GM12875 (cell line): ENCODE measurements at regions not wholly inside any gene's neighbourhood (a gene's known extent, or its start where the extent isn't known, plus 50 kb on each side); places are given as distances from the start of the nearest gene placed in this dataset.

Experiments
- H3K4me3 ChIP-seq: one replicate; pipeline ENCODE4 v1.5.1; 2011; ENCODE audit warnings: low read depth, low read length, control low read depth
- TF ChIP-seq, protein P1 (sequence below): IDR thresholded peaks from 2 replicates; pipeline ENCODE4 v1.5.1; 2011; ENCODE audit warnings: low read depth, mild to moderate bottlenecking, control low read depth, inconsistent platforms, low read length, moderate library complexity, borderline replicate concordance; ENCODE audit not compliant: insufficient read depth

- H3K4me3 ChIP-seq: no peak overlapping the region
- TF ChIP-seq, protein P1, sequence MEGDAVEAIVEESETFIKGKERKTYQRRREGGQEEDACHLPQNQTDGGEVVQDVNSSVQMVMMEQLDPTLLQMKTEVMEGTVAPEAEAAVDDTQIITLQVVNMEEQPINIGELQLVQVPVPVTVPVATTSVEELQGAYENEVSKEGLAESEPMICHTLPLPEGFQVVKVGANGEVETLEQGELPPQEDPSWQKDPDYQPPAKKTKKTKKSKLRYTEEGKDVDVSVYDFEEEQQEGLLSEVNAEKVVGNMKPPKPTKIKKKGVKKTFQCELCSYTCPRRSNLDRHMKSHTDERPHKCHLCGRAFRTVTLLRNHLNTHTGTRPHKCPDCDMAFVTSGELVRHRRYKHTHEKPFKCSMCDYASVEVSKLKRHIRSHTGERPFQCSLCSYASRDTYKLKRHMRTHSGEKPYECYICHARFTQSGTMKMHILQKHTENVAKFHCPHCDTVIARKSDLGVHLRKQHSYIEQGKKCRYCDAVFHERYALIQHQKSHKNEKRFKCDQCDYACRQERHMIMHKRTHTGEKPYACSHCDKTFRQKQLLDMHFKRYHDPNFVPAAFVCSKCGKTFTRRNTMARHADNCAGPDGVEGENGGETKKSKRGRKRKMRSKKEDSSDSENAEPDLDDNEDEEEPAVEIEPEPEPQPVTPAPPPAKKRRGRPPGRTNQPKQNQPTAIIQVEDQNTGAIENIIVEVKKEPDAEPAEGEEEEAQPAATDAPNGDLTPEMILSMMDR: no peak
These were observed 188.9 kb upstream of the CDIN1 start for GRCh38 chr15:36390491-36390890.

GRCh38 chr15:36392676-36393266, 186.7 kb upstream of the CDIN1 start:
- H3K4me3 ChIP-seq: no peak overlapping the region
- TF ChIP-seq, protein P1: no peak

GRCh38 chr15:36398212-36398611, 181.2 kb upstream of the CDIN1 start:
- no peak overlapping the region for H3K4me3 ChIP-seq
- TF ChIP-seq, protein P1: no peak

- TF ChIP-seq, protein P1: no peak
- H3K4me3 ChIP-seq: no peak overlapping the region
These were observed 180.2 kb upstream of the CDIN1 start for GRCh38 chr15:36399276-36399675.

DNA sequence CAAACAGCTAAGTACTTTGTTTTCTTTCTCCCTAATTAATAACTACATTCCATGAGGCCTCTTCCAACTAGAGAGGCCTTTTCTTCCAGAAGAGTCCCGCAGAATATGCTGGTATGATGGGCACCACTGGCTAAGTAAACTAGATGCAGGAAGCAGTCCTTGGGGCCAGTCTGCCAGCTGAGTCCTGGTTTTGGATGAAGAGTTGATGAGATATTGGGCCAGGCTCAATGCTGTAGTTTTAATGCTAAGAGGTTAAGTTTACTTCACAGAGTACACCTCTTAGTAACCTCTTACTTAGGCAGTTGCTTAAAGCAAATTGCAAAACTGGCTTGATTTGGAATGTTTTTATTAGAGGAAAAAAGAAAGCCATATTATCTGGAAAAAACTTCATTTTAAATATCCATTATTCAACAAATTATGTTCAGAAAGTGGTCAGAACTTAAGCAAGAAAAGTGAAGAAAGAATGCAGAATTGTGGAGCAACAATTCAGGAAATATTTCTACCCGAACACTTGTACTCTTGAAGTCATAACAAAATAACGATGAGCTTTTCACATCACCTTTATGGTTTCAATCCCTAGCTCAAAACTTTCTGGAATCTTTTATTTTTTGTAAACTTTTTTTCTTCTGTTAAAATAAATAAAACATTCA, 178.4 kb upstream of the CDIN1 start:
- H3K4me3 ChIP-seq: no peak overlapping the region
- TF ChIP-seq, protein P1: no peak

GRCh38 chr15:36401586-36401966, 177.8 kb upstream of the CDIN1 start:
- no peak overlapping the region for H3K4me3 ChIP-seq
- TF ChIP-seq, protein P1: no peak

GRCh38 chr15:36403351-36403750, 176.1 kb upstream of the CDIN1 start:
- no peak overlapping the region for H3K4me3 ChIP-seq
- TF ChIP-seq, protein P1: no peak
